HL-60 (cell line): ENCODE measurements at regions not wholly inside any gene's neighbourhood (a gene's known extent, or its start where the extent isn't known, plus 50 kb on each side); places are given as distances from the start of the nearest gene placed in this dataset.

Experiments used
- DNase-seq, 2 experiments: peaks; one replicate each; pipeline ENCODE4 v3.0.0-alpha.2; 2010 to 2020; ENCODE audit warnings: low read depth in 1 of 2, low spot score in 1 of 2
- H3K27ac ChIP-seq: fragments of 250-450 bp; sonication (Bioruptor Pico); replicated peaks from 2 replicates; pipeline ENCODE4 v1.5.1; 2020; ENCODE audit warnings: mild to moderate bottlenecking, moderate library complexity
- H3K27me3 ChIP-seq: fragments of 250-450 bp; sonication (Bioruptor Pico); 2 replicates; pipeline ENCODE4 v1.5.1; 2021; ENCODE audit warnings: mild to moderate bottlenecking, moderate library complexity; ENCODE audit not compliant: insufficient read depth, poor library complexity, severe bottlenecking
- H3K4me3 ChIP-seq: replicated peaks from 2 replicates; pipeline ENCODE4 v1.5.1; 2011; ENCODE audit warnings: mild to moderate bottlenecking, control low read depth, low read length; ENCODE audit not compliant: insufficient read depth
- GABPA ChIP-seq: IDR thresholded peaks from 2 replicates; pipeline ENCODE4 v1.6.1; 2012; ENCODE audit warnings: low read depth
- POLR2AphosphoS5 ChIP-seq: IDR thresholded peaks from 2 replicates; pipeline ENCODE4 v1.6.1; 2012; ENCODE audit warnings: low read depth
- SPI1 ChIP-seq: IDR thresholded peaks from 2 replicates; pipeline ENCODE4 v1.6.1; 2012; ENCODE audit warnings: low read depth, mild to moderate bottlenecking, borderline replicate concordance
- TF ChIP-seq, protein P1 (sequence below): IDR thresholded peaks from 2 replicates; pipeline ENCODE4 v1.6.1; 2012; ENCODE audit warnings: low read depth; ENCODE audit not compliant: insufficient replicate concordance
- TF ChIP-seq, protein P2 (sequence below): IDR thresholded peaks from one replicate; pipeline ENCODE4 v1.5.1; 2011; ENCODE audit warnings: low read length, control low read depth, inconsistent platforms; ENCODE audit not compliant: insufficient read depth

DNA sequence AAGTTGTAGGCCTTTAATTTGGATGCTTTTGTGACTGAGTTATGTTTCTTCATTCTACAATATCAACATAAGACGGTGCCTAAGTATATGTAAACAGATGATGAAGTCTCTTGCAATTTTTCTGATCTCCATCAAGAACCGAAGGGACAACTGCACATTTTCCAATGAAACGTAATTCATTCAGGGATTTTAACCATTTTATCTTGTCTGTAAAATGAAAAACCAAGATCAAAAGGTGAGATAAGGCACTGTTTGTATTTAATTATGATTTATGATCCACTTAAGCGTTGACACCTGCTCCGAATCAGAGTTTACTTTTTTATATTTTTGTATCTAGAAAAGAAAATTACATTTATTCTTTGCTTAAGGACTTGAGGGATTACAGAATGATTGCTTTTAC is 556.8 kb upstream of the ARGLU1 start:
- DNase-seq, result no peak
- Histone ChIP-seq H3K27ac (no peak overlapping the region), H3K4me3 (no peak overlapping the region), H3K27me3 (peaks cover 4% of the 10 kb centered on the region)
- TF ChIP-seq POLR2AphosphoS5 (no peak), SPI1 (no peak)
- TF ChIP-seq, protein P1, sequence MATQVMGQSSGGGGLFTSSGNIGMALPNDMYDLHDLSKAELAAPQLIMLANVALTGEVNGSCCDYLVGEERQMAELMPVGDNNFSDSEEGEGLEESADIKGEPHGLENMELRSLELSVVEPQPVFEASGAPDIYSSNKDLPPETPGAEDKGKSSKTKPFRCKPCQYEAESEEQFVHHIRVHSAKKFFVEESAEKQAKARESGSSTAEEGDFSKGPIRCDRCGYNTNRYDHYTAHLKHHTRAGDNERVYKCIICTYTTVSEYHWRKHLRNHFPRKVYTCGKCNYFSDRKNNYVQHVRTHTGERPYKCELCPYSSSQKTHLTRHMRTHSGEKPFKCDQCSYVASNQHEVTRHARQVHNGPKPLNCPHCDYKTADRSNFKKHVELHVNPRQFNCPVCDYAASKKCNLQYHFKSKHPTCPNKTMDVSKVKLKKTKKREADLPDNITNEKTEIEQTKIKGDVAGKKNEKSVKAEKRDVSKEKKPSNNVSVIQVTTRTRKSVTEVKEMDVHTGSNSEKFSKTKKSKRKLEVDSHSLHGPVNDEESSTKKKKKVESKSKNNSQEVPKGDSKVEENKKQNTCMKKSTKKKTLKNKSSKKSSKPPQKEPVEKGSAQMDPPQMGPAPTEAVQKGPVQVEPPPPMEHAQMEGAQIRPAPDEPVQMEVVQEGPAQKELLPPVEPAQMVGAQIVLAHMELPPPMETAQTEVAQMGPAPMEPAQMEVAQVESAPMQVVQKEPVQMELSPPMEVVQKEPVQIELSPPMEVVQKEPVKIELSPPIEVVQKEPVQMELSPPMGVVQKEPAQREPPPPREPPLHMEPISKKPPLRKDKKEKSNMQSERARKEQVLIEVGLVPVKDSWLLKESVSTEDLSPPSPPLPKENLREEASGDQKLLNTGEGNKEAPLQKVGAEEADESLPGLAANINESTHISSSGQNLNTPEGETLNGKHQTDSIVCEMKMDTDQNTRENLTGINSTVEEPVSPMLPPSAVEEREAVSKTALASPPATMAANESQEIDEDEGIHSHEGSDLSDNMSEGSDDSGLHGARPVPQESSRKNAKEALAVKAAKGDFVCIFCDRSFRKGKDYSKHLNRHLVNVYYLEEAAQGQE, result no peak

DNA sequence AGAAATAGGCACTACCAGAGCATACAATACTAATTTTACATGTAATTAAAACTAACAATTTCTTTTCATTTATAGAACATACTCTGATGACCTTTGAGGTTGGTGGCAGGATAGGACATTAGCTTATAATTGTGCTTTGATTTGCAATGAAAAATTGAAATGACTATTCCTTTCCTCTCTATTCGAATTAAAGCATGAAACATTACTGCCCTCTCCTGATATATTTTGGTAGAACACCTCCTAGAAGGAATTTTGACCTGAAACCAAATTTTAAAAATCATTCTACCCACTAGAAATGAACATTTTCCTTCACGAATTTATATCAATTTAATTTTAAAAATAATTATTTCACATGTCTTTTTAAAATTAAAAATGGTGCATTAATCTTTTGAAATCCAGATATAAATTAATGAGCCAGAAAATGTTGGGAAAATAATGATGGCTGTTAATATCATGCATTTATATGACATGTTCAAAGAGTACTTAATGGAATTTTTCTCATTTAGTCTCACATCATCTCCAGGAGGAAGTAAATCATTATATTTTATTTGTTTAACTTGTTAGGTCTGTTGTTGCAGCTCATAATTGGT is 556.3 kb upstream of the ARGLU1 start:
- H3K27ac ChIP-seq, result no peak overlapping the region
- no peak overlapping the region for H3K4me3 ChIP-seq
- H3K27me3 ChIP-seq, result peaks cover 4% of the 10 kb centered on the region
- TF ChIP-seq, protein P1, result no peak
- TF ChIP-seq, protein P2, sequence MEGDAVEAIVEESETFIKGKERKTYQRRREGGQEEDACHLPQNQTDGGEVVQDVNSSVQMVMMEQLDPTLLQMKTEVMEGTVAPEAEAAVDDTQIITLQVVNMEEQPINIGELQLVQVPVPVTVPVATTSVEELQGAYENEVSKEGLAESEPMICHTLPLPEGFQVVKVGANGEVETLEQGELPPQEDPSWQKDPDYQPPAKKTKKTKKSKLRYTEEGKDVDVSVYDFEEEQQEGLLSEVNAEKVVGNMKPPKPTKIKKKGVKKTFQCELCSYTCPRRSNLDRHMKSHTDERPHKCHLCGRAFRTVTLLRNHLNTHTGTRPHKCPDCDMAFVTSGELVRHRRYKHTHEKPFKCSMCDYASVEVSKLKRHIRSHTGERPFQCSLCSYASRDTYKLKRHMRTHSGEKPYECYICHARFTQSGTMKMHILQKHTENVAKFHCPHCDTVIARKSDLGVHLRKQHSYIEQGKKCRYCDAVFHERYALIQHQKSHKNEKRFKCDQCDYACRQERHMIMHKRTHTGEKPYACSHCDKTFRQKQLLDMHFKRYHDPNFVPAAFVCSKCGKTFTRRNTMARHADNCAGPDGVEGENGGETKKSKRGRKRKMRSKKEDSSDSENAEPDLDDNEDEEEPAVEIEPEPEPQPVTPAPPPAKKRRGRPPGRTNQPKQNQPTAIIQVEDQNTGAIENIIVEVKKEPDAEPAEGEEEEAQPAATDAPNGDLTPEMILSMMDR, result no peak
- TF ChIP-seq GABPA (no peak), POLR2AphosphoS5 (no peak), SPI1 (no peak)
- no peak for DNase-seq

DNA sequence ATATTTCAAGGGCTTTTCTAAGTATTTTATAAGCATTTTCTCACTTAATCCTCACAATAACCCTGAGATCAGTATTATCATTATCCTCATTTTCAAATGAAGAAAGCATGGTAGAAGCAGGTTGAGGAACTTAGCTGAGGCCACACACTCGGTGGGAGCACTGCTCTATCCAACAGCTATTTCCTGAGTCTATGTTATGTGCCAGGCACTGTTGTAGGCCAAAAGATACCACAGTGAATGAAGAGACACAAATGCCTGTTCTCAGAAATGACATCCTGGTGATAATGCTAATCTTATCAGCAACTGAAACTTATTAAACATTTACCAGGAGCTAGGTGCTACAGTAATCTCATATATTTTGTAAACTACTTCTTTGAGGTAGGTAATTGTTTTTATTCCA is 553.9 kb upstream of the ARGLU1 start:
- TF ChIP-seq, protein P1, result no peak
- TF ChIP-seq GABPA (no peak), POLR2AphosphoS5 (no peak), SPI1 (no peak)
- TF ChIP-seq, protein P2, result no peak
- H3K27ac ChIP-seq, result no peak overlapping the region
- peaks cover 4% of the 10 kb centered on the region for H3K27me3 ChIP-seq
- H3K4me3 ChIP-seq, result no peak overlapping the region
- DNase-seq, result no peak
